ENCODE measurements at regions not wholly inside any gene's neighbourhood (a gene's known extent, or its start where the extent isn't known, plus 50 kb on each side); places are given as distances from the start of the nearest gene placed in this dataset.

DNA sequence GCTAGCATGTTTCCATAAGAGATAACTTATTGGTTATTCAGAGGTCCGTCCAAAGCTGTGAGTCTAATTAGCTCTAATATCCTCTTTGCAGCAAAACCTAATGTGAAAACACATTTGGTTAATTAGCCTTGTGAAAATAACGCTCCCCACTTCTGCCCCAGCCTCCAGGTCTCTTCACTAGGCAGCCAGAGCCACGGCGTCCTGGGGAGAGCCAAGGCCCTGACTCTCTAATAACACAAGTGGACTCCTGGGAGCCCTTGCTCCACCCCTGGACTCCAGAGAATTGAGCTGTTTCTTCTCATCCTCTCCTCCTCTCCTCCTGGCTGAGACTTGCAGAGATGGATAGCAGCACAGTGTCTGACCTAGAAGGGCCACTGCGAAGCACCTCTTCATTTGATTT is 78.8 kb downstream of the CCDC185 start:
- no peaks in the 10 kb centered on the region for H3K79me2 ChIP-seq (ENCODE audit: insufficient read depth, low read length)
- H3K27me3 ChIP-seq (ENCODE audit: insufficient read depth, low read length, poor library complexity, severe bottlenecking): no peaks in the 10 kb centered on the region
- no peak overlapping the region for H2AFZ ChIP-seq (ENCODE audit: low read length)
- H3K9me2 ChIP-seq (replicated peaks; ENCODE audit: low read depth, low read length): no peaks in the 10 kb centered on the region
- H4K20me1 ChIP-seq (ENCODE audit: insufficient read depth, low read length, poor library complexity, severe bottlenecking): no peaks in the 10 kb centered on the region
- H3K4me2 ChIP-seq (ENCODE audit: low read depth, low read length, poor library complexity, severe bottlenecking): no peak overlapping the region
- no peak overlapping the region for H3K4me3 ChIP-seq (ENCODE audit: low read length, poor library complexity, severe bottlenecking)
- H3K9ac ChIP-seq (ENCODE audit: low read depth, low read length, poor library complexity, severe bottlenecking): no peak overlapping the region
- no peak for TF ChIP-seq EZH2phosphoT487 (IDR thresholded peaks at IDR 0.05; ENCODE audit: borderline replicate concordance)
- no peak for TF ChIP-seq CTCF (conservative IDR thresholded peaks at IDR 0.05; ENCODE audit: low read length)
- H3F3A ChIP-seq (ENCODE audit: low read depth): no peaks in the 10 kb centered on the region
- no peaks in the 10 kb centered on the region for H3K36me3 ChIP-seq (ENCODE audit: insufficient read depth, low read length)
- H3K4me1 ChIP-seq (ENCODE audit: insufficient read depth, low read length, poor library complexity, severe bottlenecking): no peaks in the 10 kb centered on the region
- no peaks in the 10 kb centered on the region for H3K9me3 ChIP-seq (ENCODE audit: insufficient read depth, low read depth, low read length)

GRCh38 chr1:223473601-223474344 is 80.6 kb downstream of the CCDC185 start:
- TF ChIP-seq CTCF (conservative IDR thresholded peaks at IDR 0.05; ENCODE audit: low read length) (no peak), EZH2phosphoT487 (IDR thresholded peaks at IDR 0.05; ENCODE audit: borderline replicate concordance) (no peak)
- Histone ChIP-seq H3K36me3 (ENCODE audit: insufficient read depth, low read length) (no peaks in the 10 kb centered on the region), H3F3A (ENCODE audit: low read depth) (no peaks in the 10 kb centered on the region), H3K27me3 (ENCODE audit: insufficient read depth, low read length, poor library complexity, severe bottlenecking) (no peaks in the 10 kb centered on the region), H3K9me3 (ENCODE audit: insufficient read depth, low read depth, low read length) (no peaks in the 10 kb centered on the region), H3K4me1 (ENCODE audit: insufficient read depth, low read length, poor library complexity, severe bottlenecking) (no peaks in the 10 kb centered on the region), H4K20me1 (ENCODE audit: insufficient read depth, low read length, poor library complexity, severe bottlenecking) (no peaks in the 10 kb centered on the region), H3K79me2 (ENCODE audit: insufficient read depth, low read length) (no peaks in the 10 kb centered on the region), H3K4me3 (ENCODE audit: low read length, poor library complexity, severe bottlenecking) (no peak overlapping the region), H3K4me2 (ENCODE audit: low read depth, low read length, poor library complexity, severe bottlenecking) (no peak overlapping the region), H2AFZ (ENCODE audit: low read length) (no peak overlapping the region), H3K9ac (ENCODE audit: low read depth, low read length, poor library complexity, severe bottlenecking) (no peak overlapping the region), H3K9me2 (replicated peaks; ENCODE audit: low read depth, low read length) (no peaks in the 10 kb centered on the region)

- TF ChIP-seq EZH2phosphoT487 (IDR thresholded peaks at IDR 0.05; ENCODE audit: borderline replicate concordance) (no peak), CTCF (conservative IDR thresholded peaks at IDR 0.05; ENCODE audit: low read length) (no peak)
- H3F3A ChIP-seq (ENCODE audit: low read depth): no peaks in the 10 kb centered on the region
- no peak overlapping the region for H3K9ac ChIP-seq (ENCODE audit: low read depth, low read length, poor library complexity, severe bottlenecking)
- H3K4me1 ChIP-seq (ENCODE audit: insufficient read depth, low read length, poor library complexity, severe bottlenecking): no peaks in the 10 kb centered on the region
- H3K9me3 ChIP-seq (ENCODE audit: insufficient read depth, low read depth, low read length): no peaks in the 10 kb centered on the region
- H4K20me1 ChIP-seq (ENCODE audit: insufficient read depth, low read length, poor library complexity, severe bottlenecking): no peaks in the 10 kb centered on the region
- no peaks in the 10 kb centered on the region for H3K27me3 ChIP-seq (ENCODE audit: insufficient read depth, low read length, poor library complexity, severe bottlenecking)
- no peak overlapping the region for H3K4me2 ChIP-seq (ENCODE audit: low read depth, low read length, poor library complexity, severe bottlenecking)
- no peaks in the 10 kb centered on the region for H3K36me3 ChIP-seq (ENCODE audit: insufficient read depth, low read length)
- H3K9me2 ChIP-seq (replicated peaks; ENCODE audit: low read depth, low read length): no peaks in the 10 kb centered on the region
- H3K4me3 ChIP-seq (ENCODE audit: low read length, poor library complexity, severe bottlenecking): no peak overlapping the region
- no peak overlapping the region for H2AFZ ChIP-seq (ENCODE audit: low read length)
- H3K79me2 ChIP-seq (ENCODE audit: insufficient read depth, low read length): no peaks in the 10 kb centered on the region
These were observed 81.6 kb downstream of the CCDC185 start for GRCh38 chr1:223474804-223475203.

Data from Loucy (cell line).